ENCODE measurements at regions not wholly inside any gene's neighbourhood (a gene's known extent, or its start where the extent isn't known, plus 50 kb on each side); places are given as distances from the start of the nearest gene placed in this dataset.

- Histone ChIP-seq H3K9me3 (ENCODE audit: control insufficient read depth in 2 of 3, insufficient read depth in 1 of 3, low read length in 3 of 3) (no peaks in the 10 kb centered on the region), H3K27ac (ENCODE audit: low read depth in 2 of 2, low read length in 2 of 2) (no peak overlapping the region), H3K4me3 (ENCODE audit: low read length in 3 of 3) (no peak overlapping the region), H3K27me3 (ENCODE audit: control insufficient read depth, insufficient read depth, low read length) (no peaks in the 10 kb centered on the region), H3K36me3 (ENCODE audit: control insufficient read depth in 2 of 3, insufficient read depth in 3 of 3, low read length in 3 of 3) (no peaks in the 10 kb centered on the region), H3K4me1 (ENCODE audit: control insufficient read depth in 2 of 3, insufficient read depth in 2 of 3, low read depth in 1 of 3, low read length in 3 of 3) (no peaks in the 10 kb centered on the region), H3K9ac (ENCODE audit: low read length in 3 of 3) (no peak overlapping the region)
- no peak for FAIRE-seq
- intact Hi-C loops (cut with DNase I), result no loop called here
- DNase-seq, result no peak
- no peak for TF ChIP-seq CTCF (IDR thresholded peaks at IDR 0.05; ENCODE audit: borderline replicate concordance, extremely low read depth, insufficient read depth)
Measured at GRCh38 chr1:56334047-56334446, 245.3 kb downstream of the PLPP3 start.

- no peak for TF ChIP-seq CTCF (IDR thresholded peaks at IDR 0.05; ENCODE audit: borderline replicate concordance, extremely low read depth, insufficient read depth)
- H3K36me3 ChIP-seq (ENCODE audit: control insufficient read depth in 2 of 3, insufficient read depth in 3 of 3, low read length in 3 of 3), result no peaks in the 10 kb centered on the region
- no peak for DNase-seq
- intact Hi-C loops (cut with DNase I), result no loop called here
- no peak overlapping the region for H3K27ac ChIP-seq (ENCODE audit: low read depth in 2 of 2, low read length in 2 of 2)
- no peaks in the 10 kb centered on the region for H3K27me3 ChIP-seq (ENCODE audit: control insufficient read depth, insufficient read depth, low read length)
- no peak for FAIRE-seq
- H3K9me3 ChIP-seq (ENCODE audit: control insufficient read depth in 2 of 3, insufficient read depth in 1 of 3, low read length in 3 of 3), result no peaks in the 10 kb centered on the region
- no peak overlapping the region for H3K4me3 ChIP-seq (ENCODE audit: low read length in 3 of 3)
- no peaks in the 10 kb centered on the region for H3K4me1 ChIP-seq (ENCODE audit: control insufficient read depth in 2 of 3, insufficient read depth in 2 of 3, low read depth in 1 of 3, low read length in 3 of 3)
- no peak overlapping the region for H3K9ac ChIP-seq (ENCODE audit: low read length in 3 of 3)
Measured at GRCh38 chr1:56333461-56333860, 245.9 kb downstream of the PLPP3 start.

DNA sequence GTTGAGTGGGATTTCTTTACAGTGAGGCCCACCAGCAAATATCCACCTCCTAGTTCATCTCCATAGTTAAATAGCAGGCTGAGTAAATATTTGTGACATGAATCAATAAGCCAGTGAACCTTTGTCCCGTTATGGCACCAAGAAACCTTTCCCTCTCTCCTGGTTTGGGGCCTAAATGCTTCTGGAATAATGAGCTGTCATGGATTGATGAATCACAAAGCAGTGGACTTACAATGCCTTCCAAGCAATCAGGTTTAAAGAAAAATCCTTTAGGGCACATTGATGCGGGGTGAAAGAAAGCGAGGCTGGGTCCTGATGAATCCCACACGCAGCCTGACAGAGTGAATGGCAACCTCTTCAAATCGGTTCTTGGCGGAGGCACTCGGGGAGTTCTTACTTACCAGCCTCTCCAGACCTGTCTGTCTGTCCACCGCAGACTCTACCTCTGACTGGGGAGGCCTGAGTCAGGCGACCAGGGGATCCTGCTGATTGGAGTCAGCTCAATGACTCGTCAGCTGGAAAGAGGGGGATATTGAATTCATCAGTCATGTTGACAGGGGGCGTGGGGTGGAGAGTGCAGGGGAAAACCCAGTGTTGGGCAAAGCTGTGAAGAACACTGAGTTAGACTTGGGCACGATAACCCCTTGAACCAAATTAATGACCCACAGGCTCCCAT, 247.3 kb downstream of the PLPP3 start:
- Histone ChIP-seq H3K27me3 (ENCODE audit: control insufficient read depth, insufficient read depth, low read length) (no peaks in the 10 kb centered on the region), H3K36me3 (ENCODE audit: control insufficient read depth in 2 of 3, insufficient read depth in 3 of 3, low read length in 3 of 3) (no peaks in the 10 kb centered on the region), H3K4me1 (ENCODE audit: control insufficient read depth in 2 of 3, insufficient read depth in 2 of 3, low read depth in 1 of 3, low read length in 3 of 3) (no peaks in the 10 kb centered on the region), H3K27ac (ENCODE audit: low read depth in 2 of 2, low read length in 2 of 2) (no peak overlapping the region), H3K9ac (ENCODE audit: low read length in 3 of 3) (no peak overlapping the region), H3K4me3 (ENCODE audit: low read length in 3 of 3) (no peak overlapping the region), H3K9me3 (ENCODE audit: control insufficient read depth in 2 of 3, insufficient read depth in 1 of 3, low read length in 3 of 3) (no peaks in the 10 kb centered on the region)
- TF ChIP-seq CTCF (IDR thresholded peaks at IDR 0.05; ENCODE audit: borderline replicate concordance, extremely low read depth, insufficient read depth), result no peak
- intact Hi-C loops (cut with DNase I), result no loop called here
- FAIRE-seq, result no peak
- DNase-seq, result peak in 4 of 5 donors; percentile 51 to 63 (median 55)

Data from kidney (tissue), 13 donors.